ENCODE measurements at regions not wholly inside any gene's neighbourhood (a gene's known extent, or its start where the extent isn't known, plus 50 kb on each side); places are given as distances from the start of the nearest gene placed in this dataset.
A peak's percentile ranks its signal among the peaks of the same experiment; 100 is the strongest.

DNA sequence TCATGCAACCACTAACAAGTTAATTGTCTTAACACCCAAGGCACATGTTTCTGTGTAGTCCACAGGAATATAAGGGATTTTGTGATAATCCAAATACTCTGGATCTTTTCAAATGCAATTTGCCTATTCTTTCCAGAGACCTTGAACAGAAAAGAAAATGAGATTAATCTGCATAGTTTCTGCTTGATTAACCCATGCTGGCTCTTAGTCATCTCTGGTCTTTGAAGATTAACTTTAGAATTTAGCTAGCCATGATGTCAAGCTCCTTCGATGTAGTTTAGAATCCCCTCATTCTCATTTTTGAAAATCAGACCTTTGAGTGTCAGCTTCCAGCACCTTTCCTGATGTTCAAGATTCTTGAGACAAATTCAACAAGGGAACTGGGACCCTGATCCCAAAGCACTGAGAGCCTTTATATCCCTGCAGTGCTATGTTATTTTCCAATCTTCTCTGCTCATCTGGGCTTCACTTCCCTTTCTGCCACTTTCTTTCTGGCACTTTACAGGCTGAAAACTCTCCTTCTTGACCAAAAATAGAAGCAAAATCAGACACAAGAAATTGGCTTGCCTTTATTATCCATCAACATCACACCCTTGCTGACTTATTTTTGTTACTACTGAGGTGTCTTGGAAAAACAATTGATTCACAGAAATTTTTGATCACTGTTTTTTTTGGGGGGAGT, 155.5 kb downstream of the PALM2AKAP2 start:
- Histone ChIP-seq H3K4me1 (no peaks in the 10 kb centered on the region), H3K36me3 (no peaks in the 10 kb centered on the region), H3K4me3 (no peak overlapping the region), H3K27me3 (no peaks in the 10 kb centered on the region), H3K9me3 (no peaks in the 10 kb centered on the region), H3K27ac (no peak overlapping the region)
- no peak for ATAC-seq
- TF ChIP-seq POLR2A (IDR thresholded peaks at IDR 0.05) (no peak), EP300 (IDR thresholded peaks at IDR 0.05) (no peak), POLR2AphosphoS5 (IDR thresholded peaks at IDR 0.05) (no peak)
- TF ChIP-seq, protein P1, sequence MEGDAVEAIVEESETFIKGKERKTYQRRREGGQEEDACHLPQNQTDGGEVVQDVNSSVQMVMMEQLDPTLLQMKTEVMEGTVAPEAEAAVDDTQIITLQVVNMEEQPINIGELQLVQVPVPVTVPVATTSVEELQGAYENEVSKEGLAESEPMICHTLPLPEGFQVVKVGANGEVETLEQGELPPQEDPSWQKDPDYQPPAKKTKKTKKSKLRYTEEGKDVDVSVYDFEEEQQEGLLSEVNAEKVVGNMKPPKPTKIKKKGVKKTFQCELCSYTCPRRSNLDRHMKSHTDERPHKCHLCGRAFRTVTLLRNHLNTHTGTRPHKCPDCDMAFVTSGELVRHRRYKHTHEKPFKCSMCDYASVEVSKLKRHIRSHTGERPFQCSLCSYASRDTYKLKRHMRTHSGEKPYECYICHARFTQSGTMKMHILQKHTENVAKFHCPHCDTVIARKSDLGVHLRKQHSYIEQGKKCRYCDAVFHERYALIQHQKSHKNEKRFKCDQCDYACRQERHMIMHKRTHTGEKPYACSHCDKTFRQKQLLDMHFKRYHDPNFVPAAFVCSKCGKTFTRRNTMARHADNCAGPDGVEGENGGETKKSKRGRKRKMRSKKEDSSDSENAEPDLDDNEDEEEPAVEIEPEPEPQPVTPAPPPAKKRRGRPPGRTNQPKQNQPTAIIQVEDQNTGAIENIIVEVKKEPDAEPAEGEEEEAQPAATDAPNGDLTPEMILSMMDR (IDR thresholded peaks at IDR 0.05): no peak
- WGBS, 2 donors (ENCODE audit: low coverage in 1 of 2): 88 to 90% methylated on average over 1 of the region's 1 CpG

DNA sequence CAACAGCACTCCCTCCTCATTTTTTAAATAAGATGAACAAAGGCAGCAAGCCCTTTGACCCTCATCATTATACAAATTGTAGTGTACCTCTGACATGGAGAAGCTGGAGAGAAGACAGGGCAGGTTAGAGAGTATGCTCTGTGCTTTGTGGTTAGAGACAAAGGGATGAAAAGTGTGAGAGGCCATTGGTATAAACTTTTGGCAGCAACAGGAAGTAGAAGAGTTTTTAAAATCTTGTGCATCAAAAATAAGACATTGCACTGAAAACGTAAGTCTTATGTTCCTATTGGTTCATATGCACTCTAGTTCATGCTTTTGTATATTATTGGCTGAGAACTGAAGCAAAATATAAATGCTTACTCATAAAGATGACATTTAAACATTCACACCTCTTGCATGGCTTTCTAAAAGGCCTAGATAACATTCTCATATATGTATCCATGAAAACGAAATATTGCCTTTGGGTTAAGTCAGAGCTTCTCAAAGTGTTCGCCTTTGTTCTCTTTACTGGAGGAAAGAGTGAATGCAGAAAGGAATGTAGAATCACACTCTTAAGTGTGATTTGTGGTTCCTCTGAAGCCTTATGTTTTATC, 158.0 kb downstream of the PALM2AKAP2 start:
- ATAC-seq: no peak
- Histone ChIP-seq H3K27ac (no peak overlapping the region), H3K4me1 (no peaks in the 10 kb centered on the region), H3K9me3 (no peaks in the 10 kb centered on the region), H3K4me3 (no peak overlapping the region), H3K36me3 (no peaks in the 10 kb centered on the region), H3K27me3 (no peaks in the 10 kb centered on the region)
- 76 to 84% methylated on average over 3 of the region's 3 CpGs for WGBS, 2 donors (ENCODE audit: low coverage in 1 of 2)
- TF ChIP-seq POLR2A (IDR thresholded peaks at IDR 0.05): no peak
- TF ChIP-seq, protein P1 (IDR thresholded peaks at IDR 0.05): no peak
- TF ChIP-seq POLR2AphosphoS5 (IDR thresholded peaks at IDR 0.05): no peak

DNA sequence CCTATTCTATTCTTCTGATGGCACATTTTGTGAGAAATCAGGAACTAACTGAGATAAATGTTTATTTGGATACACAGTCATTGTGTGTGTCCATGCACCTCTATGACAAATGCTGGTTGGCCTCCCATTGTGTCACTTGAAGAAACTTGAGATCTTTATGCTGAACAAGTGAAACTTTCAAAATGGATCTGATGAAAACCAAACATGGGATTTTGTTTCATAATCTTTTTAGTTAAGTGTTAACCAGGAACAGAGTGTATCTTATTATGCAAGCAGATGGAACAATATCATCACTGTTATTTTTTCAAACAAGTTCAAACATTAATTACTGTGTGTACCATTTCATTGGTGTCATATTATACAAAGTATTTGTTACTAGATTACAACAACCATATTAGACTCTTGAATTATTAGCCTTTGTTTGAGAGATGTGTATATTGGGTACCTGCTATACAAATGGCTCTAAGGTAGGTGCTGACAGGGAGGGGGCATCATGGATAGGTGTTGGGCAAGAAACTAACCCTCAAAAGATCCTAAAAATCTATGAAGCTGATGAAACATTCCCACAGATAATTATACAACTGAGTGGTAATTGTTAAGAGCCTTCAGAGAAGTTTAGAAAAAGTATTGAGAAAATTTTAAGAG, 159.8 kb downstream of the PALM2AKAP2 start:
- no peak overlapping the region for H3K4me3 ChIP-seq
- ATAC-seq: peak; percentile 16
- H3K36me3 ChIP-seq: no peaks in the 10 kb centered on the region
- no peaks in the 10 kb centered on the region for H3K9me3 ChIP-seq
- TF ChIP-seq POLR2A (IDR thresholded peaks at IDR 0.05) (no peak), POLR2AphosphoS5 (IDR thresholded peaks at IDR 0.05) (no peak), EP300 (IDR thresholded peaks at IDR 0.05) (no peak)
- TF ChIP-seq, protein P1 (IDR thresholded peaks at IDR 0.05): no peak
- no peaks in the 10 kb centered on the region for H3K4me1 ChIP-seq
- no peaks in the 10 kb centered on the region for H3K27me3 ChIP-seq
- no peak overlapping the region for H3K27ac ChIP-seq

DNA sequence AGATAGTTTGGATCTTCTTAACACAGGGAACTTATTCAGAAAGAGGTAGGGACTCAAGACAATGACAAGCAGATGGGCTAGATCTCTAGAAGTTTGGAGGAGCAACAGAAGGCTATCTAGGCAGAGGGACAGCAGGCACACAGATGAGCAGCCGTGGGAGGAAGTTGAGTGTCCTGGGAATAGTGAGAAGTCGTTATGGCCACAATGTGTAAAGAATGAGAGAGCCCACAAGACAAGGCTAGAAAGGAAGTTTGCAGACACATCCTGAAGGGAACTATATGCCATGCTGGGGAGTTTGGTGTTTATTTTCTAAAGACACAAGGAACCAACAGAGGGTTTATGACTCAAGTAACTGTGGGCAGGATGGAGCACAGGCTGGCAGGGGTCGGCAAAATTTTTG, 160.6 kb downstream of the PALM2AKAP2 start:
- no peaks in the 10 kb centered on the region for H3K27me3 ChIP-seq
- TF ChIP-seq POLR2A (IDR thresholded peaks at IDR 0.05): no peak
- TF ChIP-seq, protein P1 (IDR thresholded peaks at IDR 0.05): no peak
- TF ChIP-seq EP300 (IDR thresholded peaks at IDR 0.05): no peak
- TF ChIP-seq POLR2AphosphoS5 (IDR thresholded peaks at IDR 0.05): no peak
- no peaks in the 10 kb centered on the region for H3K9me3 ChIP-seq
- no peak for ATAC-seq
- H3K27ac ChIP-seq: no peak overlapping the region
- no peaks in the 10 kb centered on the region for H3K36me3 ChIP-seq
- no peak overlapping the region for H3K4me3 ChIP-seq
- H3K4me1 ChIP-seq: no peaks in the 10 kb centered on the region
- 69 to 87% methylated on average over 3 of the region's 3 CpGs for WGBS, 2 donors (ENCODE audit: low coverage in 1 of 2)

DNA sequence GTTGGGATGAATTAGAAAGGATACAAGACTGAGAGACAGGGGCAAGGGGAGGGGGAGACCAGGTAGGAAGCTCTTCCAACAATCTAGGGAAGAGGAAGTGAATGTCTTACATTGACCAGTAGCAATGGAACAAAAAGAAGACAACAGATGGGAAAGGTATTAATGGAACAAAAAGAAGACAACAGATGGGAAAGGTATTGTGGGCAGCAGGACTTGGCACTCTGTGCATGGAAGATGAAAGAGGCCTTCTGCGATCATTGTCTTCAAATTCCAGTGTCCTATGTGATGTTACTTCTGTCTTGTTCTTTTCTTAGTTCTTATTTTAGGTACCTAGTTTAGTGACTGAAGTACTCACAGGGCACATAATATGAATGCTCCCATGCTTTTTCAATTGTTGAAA, 161.8 kb downstream of the PALM2AKAP2 start:
- Histone ChIP-seq H3K36me3 (no peaks in the 10 kb centered on the region), H3K4me3 (no peak overlapping the region), H3K4me1 (no peaks in the 10 kb centered on the region), H3K27ac (no peak overlapping the region), H3K9me3 (no peaks in the 10 kb centered on the region), H3K27me3 (no peaks in the 10 kb centered on the region)
- TF ChIP-seq EP300 (IDR thresholded peaks at IDR 0.05): no peak
- no peak for TF ChIP-seq POLR2A (IDR thresholded peaks at IDR 0.05)
- no peak for ATAC-seq
- 89 to 93% methylated on average over 1 of the region's 1 CpG for WGBS, 2 donors (ENCODE audit: low coverage in 1 of 2)
